HepG2 (cell line): ENCODE measurements at regions not wholly inside any gene's neighbourhood (a gene's known extent, or its start where the extent isn't known, plus 50 kb on each side); places are given as distances from the start of the nearest gene placed in this dataset.

Experiments used
- ATAC-seq: fragments of 200-7000 bp; cut with Tn5 transposase; 3 replicates; pipeline ENCODE4 v1.9.1; 2020; ENCODE audit warnings: mild to moderate bottlenecking, moderate library complexity
- BruUV-seq: library from RNA; stranded (reverse); fragments of 400-500 nt; replicated peaks from 2 replicates; lab custom pipeline; 2021; lab: Mats Ljungman, UMichigan
- CTCF ChIA-PET: fragments of 300-600 bp; formaldehyde crosslinking; extraction: SDS; loops from one replicate; lab custom pipeline; 2021; ENCODE audit warnings: low total read pairs, inconsistent platforms, low intra/inter-chr PET ratio; lab: Yijun Ruan, JAX
- POLR2A ChIA-PET: fragments of 350-600 bp; sonication (Branson Sonifier 250); formaldehyde crosslinking; loops from one replicate; lab custom pipeline; 2020; ENCODE audit warnings: antibody characterized with exemption, inconsistent platforms; lab: Yijun Ruan, JAX
- DNase-seq: peaks from one replicate; pipeline ENCODE4 v3.0.0-alpha.2; 2015; ENCODE audit warnings: low spot score
- FAIRE-seq: peaks from 3 replicates; lab custom pipeline; 2011; peaks lifted over from hg19 to GRCh38; lab: Jason Lieb, UNC
- H2AFZ ChIP-seq: one replicate; pipeline ENCODE4 v1.6.1; 2011; ENCODE audit warnings: low read length, inconsistent platforms
- H3K27ac ChIP-seq: fragments of 300-600 bp; 3 replicates; pipeline ENCODE4 v1.8.0; 2011; ENCODE audit warnings: mixed run types, mild to moderate bottlenecking, mixed read lengths, low read length, inconsistent platforms; ENCODE audit not compliant: insufficient read depth; ENCODE audit errors: extremely low read length
- H3K27me3 ChIP-seq, 2 experiments: fragments of 200-600 bp in 1 of 2; 2 replicates in 1 of 2; 3 replicates in 1 of 2; pipeline versions ENCODE4 v1.6.0 to v1.8.0; 2011; ENCODE audit warnings: low read length in 2 of 2, mild to moderate bottlenecking in 2 of 2, moderate library complexity in 2 of 2, inconsistent platforms in 1 of 2; ENCODE audit not compliant: insufficient read depth in 2 of 2, control insufficient read depth in 1 of 2
- H3K36me3 ChIP-seq, 2 experiments: fragments of 200-600 bp in 1 of 2; replicated peaks in 1 of 2; 2 replicates in 1 of 2; 3 replicates in 1 of 2; pipeline versions ENCODE4 v1.5.1 to v1.8.0; 2011; ENCODE audit warnings: low read length in 2 of 2, inconsistent platforms in 1 of 2; ENCODE audit not compliant: insufficient read depth in 2 of 2, control insufficient read depth in 1 of 2
- H3K4me1 ChIP-seq: 2 replicates; pipeline ENCODE4 v1.5.1; 2012; ENCODE audit warnings: low read length, inconsistent platforms; ENCODE audit not compliant: insufficient read depth
- H3K4me2 ChIP-seq: 2 replicates; pipeline ENCODE4 v1.6.0; 2011; ENCODE audit warnings: low read depth, low read length, inconsistent platforms
- H3K4me3 ChIP-seq, 3 experiments: fragments of 200-600 bp in 1 of 3; sonication (generic), shearing (Covaris generic) in 1 of 3; replicated peaks in 1 of 3; 2 replicates each; pipeline ENCODE4 v1.5.1; 2011 to 2016; ENCODE audit warnings: low read length in 3 of 3, inconsistent platforms in 2 of 3, low read depth in 2 of 3, mild to moderate bottlenecking in 2 of 3, control low read depth in 1 of 3, mixed read lengths in 1 of 3; ENCODE audit not compliant: insufficient read depth in 1 of 3
- H3K79me2 ChIP-seq: one replicate; pipeline ENCODE4 v1.6.1; 2011; ENCODE audit warnings: low read length, inconsistent platforms; ENCODE audit not compliant: insufficient read depth
- H3K9ac ChIP-seq: 2 replicates; pipeline ENCODE4 v1.6.0; 2011; ENCODE audit warnings: mild to moderate bottlenecking, low read depth, low read length, inconsistent platforms; ENCODE audit not compliant: insufficient read depth
- H3K9me3 ChIP-seq: 2 replicates; pipeline ENCODE4 v1.5.1; 2012; ENCODE audit warnings: mild to moderate bottlenecking, low read length
- H4K20me1 ChIP-seq: 2 replicates; pipeline ENCODE4 v1.6.0; 2011; ENCODE audit warnings: inconsistent platforms, mild to moderate bottlenecking, low read length, moderate library complexity; ENCODE audit not compliant: insufficient read depth
- ATF2 ChIP-seq: sonication (generic); formaldehyde crosslinking; IDR thresholded peaks from 2 replicates; pipeline ENCODE4 v1.4.0; 2020; ENCODE audit warnings: missing genetic modification reagents
- ATF7 ChIP-seq, 2 experiments: fragments of 450-650 bp in 1 of 2; sonication (generic) in 1 of 2; formaldehyde crosslinking in 1 of 2; IDR thresholded peaks; 2 replicates each; pipeline versions ENCODE4 v1.4.0 to v1.6.1; 2016 to 2020; ENCODE audit warnings: antibody characterized with exemption in 1 of 2, mild to moderate bottlenecking in 1 of 2, missing genetic modification reagents in 1 of 2
- CREB3 ChIP-seq: sonication (generic); formaldehyde crosslinking; IDR thresholded peaks from 2 replicates; pipeline ENCODE4 v1.5.0; 2020; ENCODE audit warnings: missing genetic modification reagents
- GTF3A ChIP-seq: sonication (generic); formaldehyde crosslinking; conservative IDR thresholded peaks from 2 replicates; pipeline ENCODE4 v1.4.0; 2020; ENCODE audit warnings: mild to moderate bottlenecking, missing genetic modification reagents
- KDM3A ChIP-seq: IDR thresholded peaks from 2 replicates; pipeline ENCODE4 v1.6.1; 2018; ENCODE audit warnings: low read depth, missing compliant biosample characterization
- KLF9 ChIP-seq: IDR thresholded peaks from 2 replicates; pipeline ENCODE4 v1.6.1; 2016; ENCODE audit warnings: low read depth
- LBX2 ChIP-seq: sonication (generic); formaldehyde crosslinking; IDR thresholded peaks from 2 replicates; pipeline ENCODE4 v1.5.0; 2020; ENCODE audit warnings: missing genetic modification reagents, mild to moderate bottlenecking, borderline replicate concordance
- NBN ChIP-seq: fragments of 450-650 bp; conservative IDR thresholded peaks from 2 replicates; pipeline ENCODE4 v1.6.1; 2017
- NFYB ChIP-seq: sonication (generic); formaldehyde crosslinking; IDR thresholded peaks from 2 replicates; pipeline ENCODE4 v1.4.0; 2020; ENCODE audit warnings: missing genetic modification reagents
- SNAPC2 ChIP-seq: sonication (generic); formaldehyde crosslinking; IDR thresholded peaks from 2 replicates; pipeline ENCODE4 v1.8.1; 2022; ENCODE audit warnings: mild to moderate bottlenecking, missing genetic modification reagents
- TRIM24 ChIP-seq: sonication (generic); formaldehyde crosslinking; IDR thresholded peaks from 2 replicates; pipeline ENCODE4 v1.8.0; 2022; ENCODE audit warnings: mild to moderate bottlenecking, missing genetic modification reagents
- ZBTB4 ChIP-seq: sonication (generic); formaldehyde crosslinking; IDR thresholded peaks from 2 replicates; pipeline ENCODE4 v1.4.0; 2020; ENCODE audit warnings: missing genetic modification reagents, mild to moderate bottlenecking, borderline replicate concordance
- ZNF253 ChIP-seq: sonication (generic); formaldehyde crosslinking; IDR thresholded peaks from 2 replicates; pipeline ENCODE4 v1.8.0; 2022; ENCODE audit warnings: mild to moderate bottlenecking, missing genetic modification reagents, borderline replicate concordance
- ZNF282 ChIP-seq: fragments of 450-650 bp; IDR thresholded peaks from 2 replicates; pipeline ENCODE4 v1.6.1; 2018; ENCODE audit not compliant: partially characterized antibody
- ZNF552 ChIP-seq: sonication (generic); formaldehyde crosslinking; IDR thresholded peaks from 2 replicates; pipeline ENCODE4 v1.9.0; 2022; ENCODE audit warnings: missing genetic modification reagents, mild to moderate bottlenecking, borderline replicate concordance
- ZNF775 ChIP-seq: sonication (generic); formaldehyde crosslinking; IDR thresholded peaks from 2 replicates; pipeline ENCODE4 v1.4.0; 2020; ENCODE audit warnings: missing genetic modification reagents, mild to moderate bottlenecking, moderate library complexity, borderline replicate concordance
- ZSCAN22 ChIP-seq: sonication (generic); formaldehyde crosslinking; IDR thresholded peaks from 2 replicates; pipeline ENCODE4 v1.4.0; 2020; ENCODE audit warnings: mild to moderate bottlenecking, missing genetic modification reagents
- WGBS: methylation state at CpG from one replicate; pipeline ENCODE4 v1.1.6; 2017; ENCODE audit warnings: low lambda C conversion rate; 5-methylcytosine and 5-hydroxymethylcytosine counted together
- in situ Hi-C: cut with HindIII; loops from 2 replicates; pipeline ENCODE4 v1.10.0; 2017; ENCODE audit warnings: low pct_unique_long_range_greater_than_20kb; ENCODE audit not compliant: extremely low pct_ligation_motif_present
- intact Hi-C: fragments of 100-400 bp; cut with micrococcal nuclease; formaldehyde crosslinking; loops from one replicate; pipeline ENCODE4 v1.10.0; 2022; ENCODE audit not compliant: unreplicated experiment

- ChIA-PET POLR2A (no interaction called here), CTCF (no interaction called here)
- Histone ChIP-seq H2AFZ (no peak overlapping the region), H3K4me3 (no peak overlapping the region), H3K4me2 (no peak overlapping the region), H3K27me3 (peaks cover 4 to 61% of the 10 kb centered on the region in 2 experiments; a peak in 2 of 5 replicates), H3K36me3 (no peaks in the 10 kb centered on the region), H3K79me2 (no peaks in the 10 kb centered on the region), H3K4me1 (no peaks in the 10 kb centered on the region), H3K27ac (no peak overlapping the region), H4K20me1 (no peaks in the 10 kb centered on the region), H3K9me3 (no peaks in the 10 kb centered on the region), H3K9ac (no peak overlapping the region)
- DNase-seq (no peak), ATAC-seq (no peak), FAIRE-seq (no peak)
- under 1% methylated on average over 2 of the region's 2 CpGs for WGBS
- in situ Hi-C loops (no loop called here), intact Hi-C loops (no loop called here)
- no TSS peak for BruUV-seq
- TF ChIP-seq KDM3A (CRISPR knock-in tag) = no peak
- no peak for TF ChIP-seq KLF9 (CRISPR knock-in tag)
- no peak for TF ChIP-seq ZSCAN22 (CRISPR knock-in tag)
- TF ChIP-seq ATF7 (IDR thresholded peaks at IDR 0.05) = peak; percentile 4; the same call in 1 of the 2 replicates
- TF ChIP-seq ATF7 (CRISPR knock-in tag; IDR thresholded peaks at IDR 0.05) = no peak
- no peak for TF ChIP-seq ZNF552 (CRISPR knock-in tag)
- TF ChIP-seq ATF2 (CRISPR knock-in tag) = no peak
- TF ChIP-seq TRIM24 (CRISPR knock-in tag) = no peak
- TF ChIP-seq GTF3A = no peak
- TF ChIP-seq NBN = 0 out of 2 replicates have a peak, but pooled peaks have one; percentile 13
- no peak for TF ChIP-seq ZNF282
- TF ChIP-seq NFYB (CRISPR knock-in tag) = no peak
- no peak for TF ChIP-seq ZBTB4
- TF ChIP-seq ZNF775 (CRISPR knock-in tag) = no peak
- TF ChIP-seq ZNF253 (CRISPR knock-in tag) = no peak
- TF ChIP-seq SNAPC2 = no peak
- no peak for TF ChIP-seq LBX2 (CRISPR knock-in tag)
- no peak for TF ChIP-seq CREB3 (CRISPR knock-in tag)
Observed at GRCh38 chr16:22625967-22626366, 115.3 kb downstream of the NPIPB5 start.
